ENCODE measurements at regions not wholly inside any gene's neighbourhood (a gene's known extent, or its start where the extent isn't known, plus 50 kb on each side); places are given as distances from the start of the nearest gene placed in this dataset.
"Not testable (repeated sequence)": the region's sequence is repeated elsewhere in the genome, so short reads cannot be mapped to it uniquely, and the experiment has no call there.

- Histone ChIP-seq H3K27ac (no peak overlapping the region), H3K36me3 (no peaks in the 10 kb centered on the region), H3K9me3 (no peaks in the 10 kb centered on the region), H3K4me1 (no peaks in the 10 kb centered on the region), H3K4me3 (no peak overlapping the region), H3K27me3 (no peaks in the 10 kb centered on the region)
- intact Hi-C loops (cut with DNase I; ENCODE audit: low total_unique reads): no loop called here
- TF ChIP-seq, protein P1, sequence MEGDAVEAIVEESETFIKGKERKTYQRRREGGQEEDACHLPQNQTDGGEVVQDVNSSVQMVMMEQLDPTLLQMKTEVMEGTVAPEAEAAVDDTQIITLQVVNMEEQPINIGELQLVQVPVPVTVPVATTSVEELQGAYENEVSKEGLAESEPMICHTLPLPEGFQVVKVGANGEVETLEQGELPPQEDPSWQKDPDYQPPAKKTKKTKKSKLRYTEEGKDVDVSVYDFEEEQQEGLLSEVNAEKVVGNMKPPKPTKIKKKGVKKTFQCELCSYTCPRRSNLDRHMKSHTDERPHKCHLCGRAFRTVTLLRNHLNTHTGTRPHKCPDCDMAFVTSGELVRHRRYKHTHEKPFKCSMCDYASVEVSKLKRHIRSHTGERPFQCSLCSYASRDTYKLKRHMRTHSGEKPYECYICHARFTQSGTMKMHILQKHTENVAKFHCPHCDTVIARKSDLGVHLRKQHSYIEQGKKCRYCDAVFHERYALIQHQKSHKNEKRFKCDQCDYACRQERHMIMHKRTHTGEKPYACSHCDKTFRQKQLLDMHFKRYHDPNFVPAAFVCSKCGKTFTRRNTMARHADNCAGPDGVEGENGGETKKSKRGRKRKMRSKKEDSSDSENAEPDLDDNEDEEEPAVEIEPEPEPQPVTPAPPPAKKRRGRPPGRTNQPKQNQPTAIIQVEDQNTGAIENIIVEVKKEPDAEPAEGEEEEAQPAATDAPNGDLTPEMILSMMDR (IDR thresholded peaks at IDR 0.05): no peak
- no peak for DNase-seq
These were observed 72.3 kb upstream of the DHRS4 start for GRCh38 chr14:23881282-23881681.

DNA sequence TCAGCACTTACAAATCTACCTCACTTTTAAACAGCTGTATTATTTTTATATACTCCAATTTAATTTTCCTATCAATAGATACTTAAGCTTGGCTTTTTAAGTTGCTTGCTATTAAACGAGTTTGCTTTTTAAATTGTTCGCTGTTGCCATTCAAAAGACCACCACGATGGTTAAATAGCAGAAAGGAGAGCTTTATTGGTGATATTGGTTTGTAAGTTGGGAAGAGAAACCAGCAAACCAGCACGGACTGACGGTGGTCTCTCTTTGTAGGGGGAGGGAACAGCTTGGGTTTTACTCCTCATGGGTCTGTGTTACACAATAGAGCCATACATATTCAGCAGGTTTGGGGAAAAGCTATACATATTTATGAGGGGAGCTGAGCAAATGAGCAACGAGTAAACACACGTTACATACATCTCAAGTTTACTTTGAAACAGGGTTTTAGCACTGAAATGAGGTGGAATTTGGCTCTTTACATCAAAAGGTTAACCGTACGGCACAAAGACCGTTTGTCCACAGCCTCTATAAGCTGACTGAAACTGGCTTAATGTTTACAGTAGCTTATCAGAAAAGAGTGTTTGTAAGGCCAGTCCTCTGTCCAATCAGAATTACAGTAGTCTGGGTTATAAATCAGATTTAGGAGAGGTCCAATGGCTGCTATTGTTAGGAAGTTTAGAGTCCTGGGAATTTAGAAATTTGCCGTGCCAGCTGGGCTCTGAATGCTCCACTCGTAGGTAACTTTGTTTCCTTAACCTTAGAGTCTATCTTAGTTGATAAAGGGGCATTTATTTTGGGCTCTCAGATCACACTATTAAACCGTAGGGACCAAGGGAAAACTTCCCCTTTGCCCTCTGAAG lies 69.7 kb upstream of the DHRS4 start:
- no peak for DNase-seq
- intact Hi-C loops (cut with DNase I; ENCODE audit: low total_unique reads): no loop called here
- Histone ChIP-seq H3K9me3 (peaks cover 0 to 5% (median 0%) of the 10 kb centered on the region in 3 donors), H3K27ac (no peak overlapping the region), H3K27me3 (no peaks in the 10 kb centered on the region), H3K36me3 (no peaks in the 10 kb centered on the region), H3K4me1 (no peaks in the 10 kb centered on the region), H3K4me3 (no peak overlapping the region)
- TF ChIP-seq, protein P1 (IDR thresholded peaks at IDR 0.05): no peak

- Histone ChIP-seq H3K27me3 (no peaks in the 10 kb centered on the region), H3K4me3 (no peak overlapping the region), H3K9me3 (peaks cover 0 to 5% (median 0%) of the 10 kb centered on the region in 3 donors), H3K4me1 (no peaks in the 10 kb centered on the region), H3K36me3 (no peaks in the 10 kb centered on the region), H3K27ac (no peak overlapping the region)
- no peak for DNase-seq
- intact Hi-C loops (cut with DNase I; ENCODE audit: low total_unique reads): no loop called here
- TF ChIP-seq, protein P1 (IDR thresholded peaks at IDR 0.05): no peak
These were observed 69.0 kb upstream of the DHRS4 start for GRCh38 chr14:23884541-23884904.

DNA sequence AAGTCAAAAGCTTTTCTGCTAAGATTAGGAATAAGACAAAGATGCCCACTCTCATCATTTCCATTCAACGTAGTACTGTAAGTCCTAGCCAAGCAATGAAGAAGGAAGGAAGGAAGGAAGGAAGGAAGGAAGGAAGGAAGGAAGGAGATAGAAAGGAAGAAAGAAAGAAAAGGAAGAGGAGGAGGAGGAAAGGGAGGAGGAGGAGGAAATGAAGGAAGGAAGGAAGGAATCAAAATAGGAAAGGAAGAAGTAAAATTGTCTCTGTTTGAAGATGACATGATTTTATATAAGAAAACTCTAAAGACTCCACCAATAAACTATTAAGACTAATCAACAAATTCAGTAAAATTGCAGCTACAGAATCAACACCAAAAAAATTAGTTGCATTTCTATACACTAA lies 66.0 kb upstream of the DHRS4 start:
- no peaks in the 10 kb centered on the region for H3K36me3 ChIP-seq
- intact Hi-C loops (cut with DNase I; ENCODE audit: low total_unique reads): no loop called here
- TF ChIP-seq, protein P1 (IDR thresholded peaks at IDR 0.05): no peak
- H3K9me3 ChIP-seq: peaks cover 0 to 5% (median 0%) of the 10 kb centered on the region in 3 donors
- H3K4me1 ChIP-seq: no peaks in the 10 kb centered on the region
- no peaks in the 10 kb centered on the region for H3K27me3 ChIP-seq
- H3K27ac ChIP-seq: no peak overlapping the region
- no peak overlapping the region for H3K4me3 ChIP-seq
- DNase-seq: no peak

- H3K4me3 ChIP-seq; H3K27me3 ChIP-seq; H3K36me3 ChIP-seq; H3K9me3 ChIP-seq; H3K4me1 ChIP-seq; intact Hi-C loops (cut with DNase I; ENCODE audit: low total_unique reads); DNase-seq; H3K27ac ChIP-seq: not testable (repeated sequence)
These were observed 61.9 kb upstream of the DHRS4 start for GRCh38 chr14:23891717-23892116.

GRCh38 chr14:23892289-23892688 lies 61.3 kb upstream of the DHRS4 start:
- H3K36me3 ChIP-seq; DNase-seq; H3K27ac ChIP-seq; intact Hi-C loops (cut with DNase I; ENCODE audit: low total_unique reads); H3K4me1 ChIP-seq; H3K9me3 ChIP-seq; H3K4me3 ChIP-seq; H3K27me3 ChIP-seq: not testable (repeated sequence)
